Ascending aorta (tissue), 2 donors: ENCODE measurements at regions not wholly inside any gene's neighbourhood (a gene's known extent, or its start where the extent isn't known, plus 50 kb on each side); places are given as distances from the start of the nearest gene placed in this dataset.

ENCODE experiments used
- DNase-seq, 2 donors: peaks; one replicate each; pipeline ENCODE4 v3.0.0-alpha.2; 2019; ENCODE audit warnings: low spot score in 2 of 2
- H3K27ac ChIP-seq, 2 donors: fragments of 200-600 bp; sonication (generic); one replicate each; pipeline ENCODE4 v1.5.1; 2016 to 2017; ENCODE audit warnings: mild to moderate bottlenecking in 1 of 2
- H3K27me3 ChIP-seq: fragments of 200-600 bp; sonication (generic); one replicate; pipeline ENCODE4 v1.5.1; 2017
- H3K36me3 ChIP-seq, 2 donors: fragments of 200-600 bp; sonication (generic); one replicate each; pipeline ENCODE4 v1.5.1; 2016
- H3K4me1 ChIP-seq, 2 donors: fragments of 200-600 bp; sonication (generic); one replicate each; pipeline ENCODE4 v1.5.1; 2016 to 2017; ENCODE audit warnings: mild to moderate bottlenecking in 1 of 2
- H3K4me3 ChIP-seq, 2 donors: fragments of 200-600 bp; sonication (generic); one replicate each; pipeline ENCODE4 v1.5.1; 2016 to 2017; ENCODE audit warnings: mild to moderate bottlenecking in 1 of 2
- H3K9me3 ChIP-seq, 2 donors: fragments of 200-600 bp; sonication (generic); one replicate each; pipeline ENCODE4 v1.5.1; 2016
- intact Hi-C: fragments of 100-400 bp; cut with DNase I; formaldehyde crosslinking; loops from one replicate; pipeline ENCODE4 v1.15.1; 2023
- TF ChIP-seq, protein P1 (sequence below), 3 experiments: fragments of 200-600 bp in 2 of 3; fragments of 450-650 bp in 1 of 3; sonication (generic) in 2 of 3; IDR thresholded peaks; one replicate each; pipeline ENCODE4 v1.5.1; 2016 to 2019; ENCODE audit warnings: antibody characterized with exemption in 3 of 3, mild to moderate bottlenecking in 1 of 3, moderate library complexity in 1 of 3

GRCh38 chr4:129783596-129783995, 687.6 kb downstream of the C4orf33 start:
- Histone ChIP-seq H3K9me3 (no peaks in the 10 kb centered on the region), H3K27ac (no peak overlapping the region), H3K4me3 (no peak overlapping the region), H3K27me3 (no peaks in the 10 kb centered on the region), H3K36me3 (no peaks in the 10 kb centered on the region), H3K4me1 (no peaks in the 10 kb centered on the region)
- intact Hi-C loops: no loop called here
- TF ChIP-seq, protein P1, sequence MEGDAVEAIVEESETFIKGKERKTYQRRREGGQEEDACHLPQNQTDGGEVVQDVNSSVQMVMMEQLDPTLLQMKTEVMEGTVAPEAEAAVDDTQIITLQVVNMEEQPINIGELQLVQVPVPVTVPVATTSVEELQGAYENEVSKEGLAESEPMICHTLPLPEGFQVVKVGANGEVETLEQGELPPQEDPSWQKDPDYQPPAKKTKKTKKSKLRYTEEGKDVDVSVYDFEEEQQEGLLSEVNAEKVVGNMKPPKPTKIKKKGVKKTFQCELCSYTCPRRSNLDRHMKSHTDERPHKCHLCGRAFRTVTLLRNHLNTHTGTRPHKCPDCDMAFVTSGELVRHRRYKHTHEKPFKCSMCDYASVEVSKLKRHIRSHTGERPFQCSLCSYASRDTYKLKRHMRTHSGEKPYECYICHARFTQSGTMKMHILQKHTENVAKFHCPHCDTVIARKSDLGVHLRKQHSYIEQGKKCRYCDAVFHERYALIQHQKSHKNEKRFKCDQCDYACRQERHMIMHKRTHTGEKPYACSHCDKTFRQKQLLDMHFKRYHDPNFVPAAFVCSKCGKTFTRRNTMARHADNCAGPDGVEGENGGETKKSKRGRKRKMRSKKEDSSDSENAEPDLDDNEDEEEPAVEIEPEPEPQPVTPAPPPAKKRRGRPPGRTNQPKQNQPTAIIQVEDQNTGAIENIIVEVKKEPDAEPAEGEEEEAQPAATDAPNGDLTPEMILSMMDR (IDR thresholded peaks at IDR 0.05): no peak
- no peak for DNase-seq

GRCh38 chr4:129788486-129788885, 692.5 kb downstream of the C4orf33 start:
- TF ChIP-seq, protein P1 (IDR thresholded peaks at IDR 0.05): no peak
- no peaks in the 10 kb centered on the region for H3K4me1 ChIP-seq
- DNase-seq: no peak
- H3K27ac ChIP-seq: no peak overlapping the region
- intact Hi-C loops: no loop called here
- no peaks in the 10 kb centered on the region for H3K9me3 ChIP-seq
- no peaks in the 10 kb centered on the region for H3K27me3 ChIP-seq
- no peak overlapping the region for H3K4me3 ChIP-seq
- H3K36me3 ChIP-seq: no peaks in the 10 kb centered on the region

GRCh38 chr4:129804461-129804981, 708.6 kb downstream of the C4orf33 start:
- DNase-seq: no peak
- Histone ChIP-seq H3K4me3 (no peak overlapping the region), H3K4me1 (no peaks in the 10 kb centered on the region), H3K27me3 (no peaks in the 10 kb centered on the region), H3K36me3 (no peaks in the 10 kb centered on the region), H3K27ac (no peak overlapping the region), H3K9me3 (no peaks in the 10 kb centered on the region)
- TF ChIP-seq, protein P1 (IDR thresholded peaks at IDR 0.05): no peak
- intact Hi-C loops: no loop called here

GRCh38 chr4:129806986-129807385, 711.0 kb downstream of the C4orf33 start:
- Histone ChIP-seq H3K9me3 (no peaks in the 10 kb centered on the region), H3K27ac (no peak overlapping the region), H3K4me3 (no peak overlapping the region), H3K4me1 (no peaks in the 10 kb centered on the region), H3K36me3 (no peaks in the 10 kb centered on the region), H3K27me3 (no peaks in the 10 kb centered on the region)
- intact Hi-C loops: no loop called here
- TF ChIP-seq, protein P1 (IDR thresholded peaks at IDR 0.05): no peak
- no peak for DNase-seq

- Histone ChIP-seq H3K27me3 (no peaks in the 10 kb centered on the region), H3K4me3 (no peak overlapping the region), H3K9me3 (no peaks in the 10 kb centered on the region), H3K36me3 (no peaks in the 10 kb centered on the region), H3K4me1 (no peaks in the 10 kb centered on the region), H3K27ac (no peak overlapping the region)
- DNase-seq: no peak
- TF ChIP-seq, protein P1 (IDR thresholded peaks at IDR 0.05): no peak
- intact Hi-C loops: no loop called here
Measured at GRCh38 chr4:129808242-129808641, 712.3 kb downstream of the C4orf33 start.

DNA sequence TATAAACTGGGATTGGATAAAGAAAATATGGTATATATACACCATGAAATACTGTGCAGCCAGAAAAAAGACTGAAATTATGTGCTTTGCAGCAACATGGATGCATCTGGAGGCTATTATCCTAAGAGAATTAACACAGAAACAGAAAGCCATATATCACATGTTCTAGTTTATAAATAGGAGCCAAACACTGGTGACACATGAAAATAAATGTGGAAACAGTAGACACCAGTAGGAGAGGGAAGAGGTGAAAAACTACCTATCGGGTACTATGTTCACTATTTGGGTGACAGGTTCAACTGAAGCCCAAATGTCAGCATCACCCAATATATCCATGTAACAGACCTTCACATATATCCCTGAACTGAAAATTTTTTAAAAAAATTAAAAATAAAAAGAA, 725.1 kb downstream of the C4orf33 start:
- H3K9me3 ChIP-seq: no peaks in the 10 kb centered on the region
- H3K4me1 ChIP-seq: no peaks in the 10 kb centered on the region
- H3K27me3 ChIP-seq: no peaks in the 10 kb centered on the region
- intact Hi-C loops: no loop called here
- no peak for DNase-seq
- no peak overlapping the region for H3K4me3 ChIP-seq
- H3K27ac ChIP-seq: no peak overlapping the region
- TF ChIP-seq, protein P1 (IDR thresholded peaks at IDR 0.05): no peak
- no peaks in the 10 kb centered on the region for H3K36me3 ChIP-seq
